Dermis blood vessel endothelial cell (primary cell): ENCODE measurements at regions not wholly inside any gene's neighbourhood (a gene's known extent, or its start where the extent isn't known, plus 50 kb on each side); places are given as distances from the start of the nearest gene placed in this dataset.

Experiments
- DNase-seq: peaks from one replicate; pipeline ENCODE4 v3.0.0; 2010

- no peak for DNase-seq
Observed at GRCh38 chr4:18932730-18933339, 911.3 kb upstream of the LCORL start.

DNA sequence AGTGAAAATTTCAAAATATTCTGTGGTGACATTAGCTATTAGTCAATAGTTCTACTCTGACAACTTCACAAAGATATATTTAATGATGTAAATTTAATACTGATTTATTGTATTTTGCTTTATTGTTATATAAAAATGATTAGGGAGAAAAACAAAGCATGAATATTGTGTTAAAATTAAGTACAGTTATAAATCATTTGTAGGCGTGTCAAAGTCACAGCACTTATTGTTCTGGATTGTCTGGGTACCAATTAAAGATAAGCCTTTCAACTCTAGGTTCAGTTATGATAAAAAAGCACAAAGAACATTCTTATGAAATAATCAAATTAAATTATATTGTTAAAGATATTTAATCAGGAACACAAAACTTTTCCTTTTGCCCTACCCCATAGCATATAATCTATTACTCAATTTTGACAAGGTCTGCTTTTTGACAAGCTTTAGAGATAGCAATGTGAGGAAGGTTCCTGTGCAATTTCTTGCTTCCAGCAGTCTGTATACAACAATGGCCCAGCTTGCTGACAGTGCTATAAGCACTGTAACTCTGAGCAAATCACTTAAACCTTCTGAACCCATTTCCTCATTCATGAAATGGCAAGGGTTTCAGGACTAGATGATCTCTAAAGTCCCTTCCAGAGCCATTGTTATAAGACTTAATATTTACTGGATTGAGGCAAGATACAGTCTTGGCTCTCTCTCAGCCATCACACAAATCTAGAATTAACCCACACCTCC lies 910.3 kb upstream of the LCORL start:
- DNase-seq: no peak

- no peak for DNase-seq
Observed at GRCh38 chr4:18930487-18930886, 908.9 kb upstream of the LCORL start.

- no peak for DNase-seq
Observed at GRCh38 chr4:18923496-18924161, 902.1 kb upstream of the LCORL start.

DNA sequence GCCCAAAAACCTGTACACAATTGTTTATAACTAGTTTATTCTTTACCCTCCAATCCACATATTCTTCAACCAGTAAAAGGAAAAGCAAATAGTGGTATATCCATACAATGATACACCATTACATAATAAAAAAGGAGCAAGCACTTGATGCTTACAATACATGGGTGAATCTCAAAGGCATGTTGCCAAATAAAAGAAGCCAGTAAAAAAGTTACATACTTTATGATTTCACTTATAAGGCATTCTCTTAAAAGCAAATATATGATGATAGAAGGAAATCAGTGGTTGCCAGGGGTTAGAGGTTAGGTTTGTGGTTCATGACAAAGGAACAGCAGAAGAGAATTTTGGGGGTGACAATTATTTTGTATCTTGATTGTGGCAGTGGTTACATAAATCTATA lies 896.1 kb upstream of the LCORL start:
- no peak for DNase-seq

GRCh38 chr4:18914182-18914581 lies 892.6 kb upstream of the LCORL start:
- no peak for DNase-seq

- DNase-seq: no peak
Observed at GRCh38 chr4:18894928-18895327, 873.4 kb upstream of the LCORL start.

GRCh38 chr4:18882468-18882867 lies 860.9 kb upstream of the LCORL start:
- no peak for DNase-seq

DNA sequence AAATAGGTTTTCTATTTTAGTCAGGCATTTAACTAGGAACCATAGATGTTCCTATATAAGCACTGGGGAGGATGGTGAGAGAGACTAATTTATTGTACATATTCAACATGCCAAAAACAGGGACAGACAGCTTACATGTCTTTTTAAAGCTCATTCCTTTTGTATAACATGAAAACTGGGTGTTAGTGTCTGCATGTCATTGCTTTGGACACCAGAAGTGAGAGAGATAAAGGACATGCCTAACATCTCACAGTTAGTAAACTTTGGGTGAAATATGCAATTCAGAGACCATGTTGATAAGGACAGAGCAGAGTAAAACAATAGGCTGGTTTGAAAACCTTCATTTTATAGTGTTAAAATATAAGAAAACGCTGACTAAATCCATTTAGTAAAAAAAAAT lies 860.0 kb upstream of the LCORL start:
- DNase-seq: no peak

DNA sequence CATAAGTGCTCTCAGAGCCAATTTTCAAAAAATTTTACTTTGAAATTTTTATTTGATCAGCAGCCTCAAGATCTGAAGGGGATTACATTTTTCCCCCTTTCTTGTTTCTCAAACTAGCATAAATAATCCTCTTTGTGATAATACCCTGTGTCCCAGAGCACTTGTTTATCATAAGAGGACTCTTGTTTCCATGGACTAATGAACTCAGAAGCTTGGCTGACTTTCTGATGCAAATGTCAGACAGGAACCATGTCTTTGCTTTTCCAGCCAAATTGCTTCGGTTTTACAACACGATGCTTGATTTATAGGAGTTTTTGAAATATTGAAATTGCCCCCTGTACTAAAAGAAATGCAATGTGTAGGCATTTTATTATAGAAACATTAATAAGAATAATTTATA lies 859.3 kb upstream of the LCORL start:
- DNase-seq: no peak

DNA sequence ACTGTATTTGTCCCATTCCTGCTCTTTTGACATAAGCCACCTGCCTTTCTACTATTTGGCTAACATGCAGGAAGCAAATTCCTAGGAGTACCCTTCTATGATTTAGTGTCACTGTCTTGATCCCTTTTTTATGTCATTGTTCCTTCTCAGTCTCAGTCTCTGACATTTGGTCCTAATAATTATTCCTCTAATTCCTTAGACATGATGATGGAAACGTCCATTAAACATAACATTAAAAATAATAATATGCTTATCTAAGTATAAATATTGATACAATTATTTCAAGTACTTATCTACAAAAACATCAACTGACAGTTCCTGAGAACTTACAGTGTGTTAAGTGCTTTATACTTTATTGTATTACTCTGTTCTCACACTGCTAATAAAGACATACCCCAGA lies 857.0 kb upstream of the LCORL start:
- no peak for DNase-seq

GRCh38 chr4:18869166-18869565 lies 847.6 kb upstream of the LCORL start:
- no peak for DNase-seq

DNA sequence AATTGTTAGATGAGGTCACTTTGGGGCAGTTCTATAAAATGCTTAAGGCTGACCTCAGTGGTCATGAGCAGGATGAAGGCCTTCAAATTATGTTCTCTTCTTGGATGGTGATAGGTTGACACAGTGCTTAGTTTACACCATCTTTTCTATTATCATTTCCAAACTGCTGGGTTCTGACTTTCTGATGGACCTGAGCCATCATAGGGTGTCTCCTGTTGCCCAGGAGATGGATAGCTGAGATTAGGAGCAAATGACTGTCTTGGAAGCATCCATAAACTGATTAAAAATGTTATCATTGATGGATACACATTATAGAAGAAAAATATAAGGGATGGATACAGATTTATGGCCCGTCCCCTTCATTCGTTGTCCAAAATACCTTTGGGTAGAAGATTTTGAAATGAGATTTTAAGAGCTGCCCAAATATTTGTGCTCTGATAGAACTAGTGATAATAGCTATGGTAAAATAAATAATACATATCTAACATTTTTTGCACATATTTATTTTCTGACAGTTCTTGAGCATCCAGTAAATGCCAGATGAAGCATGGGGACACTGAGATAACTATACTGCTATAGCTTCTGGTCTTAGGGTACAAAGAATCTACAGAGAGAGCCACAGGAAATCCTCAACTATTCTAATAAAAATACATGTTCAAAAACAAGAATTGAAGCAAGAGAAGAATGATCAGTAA lies 839.4 kb upstream of the LCORL start:
- no peak for DNase-seq

GRCh38 chr4:18859468-18859867 lies 837.9 kb upstream of the LCORL start:
- no peak for DNase-seq

DNA sequence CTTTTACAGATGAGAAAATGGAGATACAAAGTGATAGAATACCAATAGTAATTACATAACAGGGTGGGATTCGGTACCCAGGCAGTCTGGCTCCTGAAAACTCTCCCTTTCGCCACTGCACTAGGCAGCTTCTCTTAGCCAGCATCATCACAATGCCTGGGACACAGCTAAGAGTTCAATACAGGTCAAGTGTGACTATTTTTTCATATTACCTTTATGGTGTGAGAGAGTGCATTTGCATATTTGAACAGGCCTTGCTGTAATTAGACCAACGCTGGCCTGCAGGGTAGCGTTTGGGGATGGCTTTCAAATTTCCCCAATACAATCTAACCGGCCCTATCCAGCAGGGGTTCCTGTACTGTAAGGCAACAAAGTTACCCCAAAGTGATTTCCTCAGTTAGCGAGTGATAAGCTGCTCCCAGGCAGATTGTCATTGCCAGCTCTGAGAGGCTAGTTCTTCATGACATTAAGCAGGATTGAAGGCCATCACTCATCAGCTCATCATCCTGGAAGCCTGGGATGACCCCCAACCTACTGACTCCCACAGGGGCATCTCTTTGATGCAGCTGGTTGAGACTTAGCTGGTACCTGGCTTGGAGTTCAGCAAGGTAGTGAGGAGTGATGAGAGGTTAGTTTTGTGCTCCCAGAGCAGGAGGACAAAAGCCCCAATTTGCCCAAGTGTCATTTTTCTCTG lies 836.8 kb upstream of the LCORL start:
- no peak for DNase-seq

DNA sequence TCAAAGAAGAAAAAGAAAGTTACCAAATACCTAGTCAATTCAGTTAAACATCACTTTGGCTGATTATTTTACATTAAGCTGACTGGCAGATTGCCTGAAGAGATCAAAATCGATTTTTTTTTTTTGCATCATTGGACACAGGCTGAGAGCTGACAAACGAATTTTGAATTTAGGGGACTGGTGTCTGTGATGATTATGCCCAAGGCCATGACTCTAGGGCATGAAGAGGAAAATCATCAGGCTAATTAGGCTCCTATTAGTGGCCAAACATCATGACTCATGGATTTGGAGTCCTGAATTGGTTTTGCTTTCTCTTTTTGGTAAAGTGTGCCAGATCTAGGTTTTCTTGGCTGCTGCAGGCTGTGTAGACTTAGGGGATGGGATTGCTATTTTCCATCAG lies 829.3 kb upstream of the LCORL start:
- DNase-seq: no peak

GRCh38 chr4:18847249-18847890 lies 825.8 kb upstream of the LCORL start:
- no peak for DNase-seq

DNA sequence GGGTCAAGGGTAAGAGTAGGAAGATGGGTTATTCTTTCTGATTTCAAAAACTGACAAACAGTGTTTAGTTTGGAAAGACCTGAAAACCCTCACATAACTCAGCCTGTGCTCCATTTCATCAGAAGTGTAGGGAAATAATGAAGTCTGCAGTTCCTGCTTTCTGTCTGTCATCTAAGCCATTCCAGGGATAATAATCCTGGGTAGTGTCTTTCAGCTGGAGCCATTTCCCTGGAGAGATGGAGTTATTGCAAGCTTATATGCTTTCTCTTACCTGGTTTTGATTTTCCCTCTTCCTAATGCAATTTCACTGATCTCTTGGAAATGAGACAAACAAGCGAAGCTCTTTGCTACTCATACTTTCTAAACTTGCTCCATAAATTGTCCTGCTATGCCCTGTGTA lies 824.8 kb upstream of the LCORL start:
- DNase-seq: no peak

DNA sequence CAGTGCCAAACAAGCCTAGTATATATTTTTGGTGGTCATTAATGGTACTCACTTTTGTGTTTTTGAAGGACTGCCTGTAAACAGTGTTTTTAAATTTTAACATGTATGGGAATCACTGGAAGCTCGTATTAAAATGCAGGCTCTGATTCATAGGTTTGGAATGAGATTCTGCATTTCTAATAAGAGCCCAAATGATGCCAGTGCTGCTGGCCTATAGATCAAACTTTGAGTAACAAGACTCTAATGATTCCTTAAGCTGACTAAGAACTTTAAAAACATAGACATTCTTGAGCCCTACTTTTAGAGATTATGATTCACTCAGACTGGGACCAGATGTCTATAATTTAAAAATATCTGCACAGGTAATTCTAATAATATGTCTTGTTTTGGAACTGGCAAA lies 823.2 kb upstream of the LCORL start:
- DNase-seq: no peak

DNA sequence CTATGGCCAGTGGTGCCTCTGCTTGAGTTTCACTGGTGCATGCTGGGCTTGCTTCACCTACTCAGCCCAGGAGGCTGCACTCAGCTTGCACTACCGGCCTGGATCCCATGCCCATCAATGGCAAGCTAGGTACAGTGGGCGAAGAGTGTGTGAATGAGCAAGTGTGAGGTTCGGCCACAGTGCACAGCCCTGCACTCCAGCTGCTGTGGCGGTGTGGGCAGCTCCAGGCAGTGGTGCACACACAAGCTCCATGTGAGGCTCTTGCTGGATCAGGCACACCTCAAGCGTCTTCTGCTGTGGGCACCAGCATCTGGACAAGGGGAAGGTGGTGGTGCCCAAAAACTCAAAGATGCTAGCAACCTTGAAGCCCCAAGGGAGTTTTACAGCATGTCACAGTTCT lies 820.9 kb upstream of the LCORL start:
- no peak for DNase-seq

DNA sequence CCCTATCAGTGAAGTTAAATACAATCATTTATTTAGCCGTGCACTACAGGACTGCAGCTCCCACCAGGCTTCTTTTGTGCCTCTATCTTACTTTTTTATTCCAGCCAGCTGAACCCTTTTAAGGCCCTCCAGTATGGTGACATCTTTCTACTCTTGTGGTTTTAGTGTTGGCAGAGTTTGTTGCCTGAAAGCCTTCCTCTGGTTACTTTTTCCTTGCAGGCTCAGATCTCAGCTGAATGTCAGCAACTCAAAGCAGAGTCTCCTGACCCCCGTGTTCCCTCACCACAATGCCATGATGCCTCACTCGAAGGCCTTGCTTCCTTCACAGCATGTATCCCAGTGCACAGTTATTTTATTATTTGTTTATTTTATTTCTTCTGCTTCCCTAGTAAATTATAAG lies 818.9 kb upstream of the LCORL start:
- no peak for DNase-seq

- DNase-seq: no peak
Observed at GRCh38 chr4:18816228-18816895, 794.8 kb upstream of the LCORL start.
